GM12891 (cell line): ENCODE measurements at regions not wholly inside any gene's neighbourhood (a gene's known extent, or its start where the extent isn't known, plus 50 kb on each side); places are given as distances from the start of the nearest gene placed in this dataset.

Experiments used
- PAX5 ChIP-seq: IDR thresholded peaks from 2 replicates; pipeline ENCODE4 v1.6.1; 2011; ENCODE audit warnings: low read length, moderate library complexity, mild to moderate bottlenecking; ENCODE audit not compliant: insufficient read depth, severe bottlenecking
- POLR2A ChIP-seq: IDR thresholded peaks from 2 replicates; pipeline ENCODE4 v1.6.1; 2011; ENCODE audit warnings: low read depth, low read length, control low read depth
- POLR2AphosphoS5 ChIP-seq: IDR thresholded peaks from 2 replicates; pipeline ENCODE4 v1.6.1; 2011; ENCODE audit warnings: low read depth, low read length, control low read depth
- POU2F2 ChIP-seq: IDR thresholded peaks from 2 replicates; pipeline ENCODE4 v1.6.1; 2011; ENCODE audit warnings: low read depth, mild to moderate bottlenecking, control low read depth, low read length, moderate library complexity
- SPI1 ChIP-seq: IDR thresholded peaks from 2 replicates; pipeline ENCODE4 v1.6.1; 2011; ENCODE audit warnings: low read depth, low read length, control low read depth
- TAF1 ChIP-seq: IDR thresholded peaks from 2 replicates; pipeline ENCODE4 v1.6.1; 2011; ENCODE audit warnings: low read depth, low read length, control low read depth

DNA sequence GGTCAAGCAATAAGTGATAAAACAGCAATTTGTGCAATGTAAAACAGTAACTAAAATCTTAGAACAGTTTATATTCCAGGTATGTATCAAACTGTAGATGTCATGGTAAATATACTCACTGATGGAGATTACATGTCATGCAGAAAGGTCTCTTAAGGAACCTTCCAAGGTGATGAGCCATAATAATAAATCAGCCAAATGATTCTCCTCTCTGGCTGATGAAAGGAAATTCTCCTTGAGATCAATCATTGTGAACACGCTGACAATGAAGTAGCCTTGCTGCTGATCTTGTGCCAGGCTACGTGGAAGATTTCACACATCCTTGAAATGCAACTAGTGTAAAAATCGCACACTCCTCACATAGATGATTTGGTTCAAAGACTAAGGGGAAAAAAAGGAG, 392.5 kb upstream of the CDH7 start:
- TF ChIP-seq POLR2A (no peak), TAF1 (no peak), POLR2AphosphoS5 (no peak), POU2F2 (no peak), SPI1 (no peak), PAX5 (no peak)
